ENCODE measurements at regions not wholly inside any gene's neighbourhood (a gene's known extent, or its start where the extent isn't known, plus 50 kb on each side); places are given as distances from the start of the nearest gene placed in this dataset.
A peak's percentile ranks its signal among the peaks of the same experiment; 100 is the strongest.
"Not testable (repeated sequence)": the region's sequence is repeated elsewhere in the genome, so short reads cannot be mapped to it uniquely, and the experiment has no call there.

- H3K27ac Mint-ChIP-seq: no peak overlapping the region
- H3K27me3 Mint-ChIP-seq (ENCODE audit: low read depth in 3 of 3): peaks cover 0 to 4% (median 2%) of the 10 kb centered on the region in 3 donors
- DNase-seq: peak; percentile 37 to 46 (median 38)
- H3K4me1 Mint-ChIP-seq: no peaks in the 10 kb centered on the region
- no peaks in the 10 kb centered on the region for H3K9me3 Mint-ChIP-seq
- H3K36me3 Mint-ChIP-seq: no peaks in the 10 kb centered on the region
- no peak overlapping the region for H3K4me3 Mint-ChIP-seq
Observed at GRCh38 chr5:90264689-90265544, 144.6 kb downstream of the CETN3 start.

- H3K27ac Mint-ChIP-seq: no peak overlapping the region
- H3K4me1 Mint-ChIP-seq: no peaks in the 10 kb centered on the region
- peaks cover 0 to 2% (median 0%) of the 10 kb centered on the region in 3 donors for H3K27me3 Mint-ChIP-seq (ENCODE audit: low read depth in 3 of 3)
- no peak overlapping the region for H3K4me3 Mint-ChIP-seq
- no peak for DNase-seq
- no peaks in the 10 kb centered on the region for H3K9me3 Mint-ChIP-seq
- H3K36me3 Mint-ChIP-seq: no peaks in the 10 kb centered on the region
Observed at GRCh38 chr5:90263102-90263820, 146.3 kb downstream of the CETN3 start.

GRCh38 chr5:90251447-90251846 is 158.1 kb downstream of the CETN3 start:
- no peak overlapping the region for H3K27ac Mint-ChIP-seq
- no peaks in the 10 kb centered on the region for H3K36me3 Mint-ChIP-seq
- DNase-seq: no peak
- H3K4me3 Mint-ChIP-seq: no peak overlapping the region
- H3K4me1 Mint-ChIP-seq: no peaks in the 10 kb centered on the region
- H3K9me3 Mint-ChIP-seq: no peaks in the 10 kb centered on the region
- H3K27me3 Mint-ChIP-seq (ENCODE audit: low read depth in 3 of 3): peaks cover 0 to 2% (median 1%) of the 10 kb centered on the region in 3 donors

GRCh38 chr5:90248640-90249039 is 160.9 kb downstream of the CETN3 start:
- Mint-ChIP-seq H3K4me1 (no peaks in the 10 kb centered on the region), H3K27ac (no peak overlapping the region), H3K36me3 (no peaks in the 10 kb centered on the region), H3K9me3 (no peaks in the 10 kb centered on the region), H3K4me3 (no peak overlapping the region), H3K27me3 (ENCODE audit: low read depth in 3 of 3) (peaks cover 0 to 2% (median 1%) of the 10 kb centered on the region in 3 donors)
- no peak for DNase-seq

- H3K36me3 Mint-ChIP-seq; H3K4me1 Mint-ChIP-seq; H3K4me3 Mint-ChIP-seq; H3K9me3 Mint-ChIP-seq; DNase-seq; H3K27me3 Mint-ChIP-seq (ENCODE audit: low read depth in 3 of 3); H3K27ac Mint-ChIP-seq: not testable (repeated sequence)
Observed at GRCh38 chr5:90243848-90244247, 165.7 kb downstream of the CETN3 start.

- Mint-ChIP-seq H3K9me3 (no peaks in the 10 kb centered on the region), H3K4me3 (no peak overlapping the region), H3K27ac (no peak overlapping the region), H3K36me3 (no peaks in the 10 kb centered on the region), H3K27me3 (ENCODE audit: low read depth in 3 of 3) (peaks cover 0 to under 1% (median 0%) of the 10 kb centered on the region in 3 donors), H3K4me1 (no peaks in the 10 kb centered on the region)
- no peak for DNase-seq
Observed at GRCh38 chr5:90233476-90233875, 176.1 kb downstream of the CETN3 start.

GRCh38 chr5:90231688-90232087 is 177.9 kb downstream of the CETN3 start:
- peaks cover 0 to 2% (median 0%) of the 10 kb centered on the region in 6 donors for H3K9me3 Mint-ChIP-seq
- H3K36me3 Mint-ChIP-seq: no peaks in the 10 kb centered on the region
- H3K27ac Mint-ChIP-seq: no peak overlapping the region
- no peak for DNase-seq
- peaks cover 0 to 3% (median 0%) of the 10 kb centered on the region in 3 donors for H3K27me3 Mint-ChIP-seq (ENCODE audit: low read depth in 3 of 3)
- no peaks in the 10 kb centered on the region for H3K4me1 Mint-ChIP-seq
- no peak overlapping the region for H3K4me3 Mint-ChIP-seq

GRCh38 chr5:90227683-90228082 is 181.9 kb downstream of the CETN3 start:
- Mint-ChIP-seq H3K27me3 (ENCODE audit: low read depth in 3 of 3) (peaks cover 0 to 3% (median 0%) of the 10 kb centered on the region in 3 donors), H3K4me3 (no peak overlapping the region), H3K36me3 (no peaks in the 10 kb centered on the region), H3K9me3 (peaks cover 0 to 4% (median 0%) of the 10 kb centered on the region in 6 donors), H3K4me1 (no peaks in the 10 kb centered on the region), H3K27ac (no peak overlapping the region)
- no peak for DNase-seq

GRCh38 chr5:90226433-90227099 is 183.0 kb downstream of the CETN3 start:
- no peaks in the 10 kb centered on the region for H3K4me1 Mint-ChIP-seq
- DNase-seq: no peak
- H3K27ac Mint-ChIP-seq: no peak overlapping the region
- peaks cover 0 to 6% (median 0%) of the 10 kb centered on the region in 3 donors for H3K27me3 Mint-ChIP-seq (ENCODE audit: low read depth in 3 of 3)
- no peaks in the 10 kb centered on the region for H3K36me3 Mint-ChIP-seq
- H3K4me3 Mint-ChIP-seq: no peak overlapping the region
- peaks cover 0 to 4% (median 0%) of the 10 kb centered on the region in 6 donors for H3K9me3 Mint-ChIP-seq

- H3K27ac Mint-ChIP-seq: no peak overlapping the region
- no peak for DNase-seq
- no peaks in the 10 kb centered on the region for H3K4me1 Mint-ChIP-seq
- H3K9me3 Mint-ChIP-seq: peaks cover 0 to 4% (median 0%) of the 10 kb centered on the region in 6 donors
- H3K36me3 Mint-ChIP-seq: no peaks in the 10 kb centered on the region
- no peak overlapping the region for H3K4me3 Mint-ChIP-seq
- H3K27me3 Mint-ChIP-seq (ENCODE audit: low read depth in 3 of 3): peaks cover 0 to 6% (median 0%) of the 10 kb centered on the region in 3 donors
Observed at GRCh38 chr5:90224342-90224741, 185.2 kb downstream of the CETN3 start.

- Mint-ChIP-seq H3K27ac (no peak overlapping the region), H3K36me3 (no peaks in the 10 kb centered on the region), H3K4me1 (no peaks in the 10 kb centered on the region), H3K4me3 (no peak overlapping the region), H3K27me3 (ENCODE audit: low read depth in 3 of 3) (peaks cover 0 to 6% (median 0%) of the 10 kb centered on the region in 3 donors), H3K9me3 (peaks cover 0 to 4% (median 0%) of the 10 kb centered on the region in 6 donors)
- no peak for DNase-seq
Observed at GRCh38 chr5:90223756-90224155, 185.8 kb downstream of the CETN3 start.

GRCh38 chr5:90221951-90222350 is 187.6 kb downstream of the CETN3 start:
- Mint-ChIP-seq H3K36me3 (no peaks in the 10 kb centered on the region), H3K4me1 (no peaks in the 10 kb centered on the region), H3K4me3 (no peak overlapping the region), H3K9me3 (peaks cover 0 to 4% (median 0%) of the 10 kb centered on the region in 6 donors), H3K27ac (no peak overlapping the region), H3K27me3 (ENCODE audit: low read depth in 3 of 3) (peaks cover 0 to 4% (median 0%) of the 10 kb centered on the region in 3 donors)
- DNase-seq: no peak

GRCh38 chr5:90220554-90220953 is 189.0 kb downstream of the CETN3 start:
- Mint-ChIP-seq H3K27ac (no peak overlapping the region), H3K27me3 (ENCODE audit: low read depth in 3 of 3) (peaks cover 0 to 4% (median 0%) of the 10 kb centered on the region in 3 donors), H3K36me3 (no peaks in the 10 kb centered on the region), H3K9me3 (peaks cover 0 to 6% (median 0%) of the 10 kb centered on the region in 6 donors), H3K4me1 (no peaks in the 10 kb centered on the region), H3K4me3 (no peak overlapping the region)
- no peak for DNase-seq

- H3K27ac Mint-ChIP-seq: no peak overlapping the region
- H3K27me3 Mint-ChIP-seq (ENCODE audit: low read depth in 3 of 3): peaks cover 0 to 1% (median 0%) of the 10 kb centered on the region in 3 donors
- H3K4me1 Mint-ChIP-seq: no peaks in the 10 kb centered on the region
- DNase-seq: no peak
- H3K4me3 Mint-ChIP-seq: no peak overlapping the region
- H3K9me3 Mint-ChIP-seq: peaks cover 0 to 11% (median 0%) of the 10 kb centered on the region in 6 donors
- no peaks in the 10 kb centered on the region for H3K36me3 Mint-ChIP-seq
Observed at GRCh38 chr5:90214991-90215390, 194.6 kb downstream of the CETN3 start.

Measured in immature natural killer cell (primary cell).